Epithelial cell of prostate (primary cell): ENCODE measurements at regions not wholly inside any gene's neighbourhood (a gene's known extent, or its start where the extent isn't known, plus 50 kb on each side); places are given as distances from the start of the nearest gene placed in this dataset.
A peak's percentile ranks its signal among the peaks of the same experiment; 100 is the strongest.
"Not testable (repeated sequence)": the region's sequence is repeated elsewhere in the genome, so short reads cannot be mapped to it uniquely, and the experiment has no call there.

Experiments
- DNase-seq: peaks from one replicate; pipeline ENCODE4 v3.0.0-alpha.2; 2011; ENCODE audit warnings: low read depth, low spot score
- H3K27ac ChIP-seq: fragments of 450-650 bp; 2 replicates; pipeline ENCODE4 v1.5.1; 2017; ENCODE audit warnings: mild to moderate bottlenecking

DNA sequence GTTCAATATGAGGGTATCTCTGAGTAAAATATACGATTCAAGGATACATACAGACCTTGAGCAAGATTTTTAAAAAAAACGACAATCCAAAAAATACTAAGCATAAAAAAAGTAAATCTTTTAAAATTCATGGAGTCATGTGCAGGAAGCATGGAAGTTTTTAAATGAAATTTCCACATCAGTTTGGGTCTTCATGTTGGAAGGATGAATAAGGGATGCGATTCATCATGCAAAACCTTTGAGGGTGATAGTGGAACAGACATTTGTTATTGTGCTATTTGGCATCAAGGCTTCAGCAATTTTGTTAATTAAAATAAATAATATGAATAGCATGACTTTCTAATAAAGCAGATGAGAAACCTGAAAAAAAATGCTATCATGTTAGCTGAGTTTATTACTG lies 815.0 kb upstream of the PCDH10 start:
- H3K27ac ChIP-seq = no peak overlapping the region
- DNase-seq = no peak

DNA sequence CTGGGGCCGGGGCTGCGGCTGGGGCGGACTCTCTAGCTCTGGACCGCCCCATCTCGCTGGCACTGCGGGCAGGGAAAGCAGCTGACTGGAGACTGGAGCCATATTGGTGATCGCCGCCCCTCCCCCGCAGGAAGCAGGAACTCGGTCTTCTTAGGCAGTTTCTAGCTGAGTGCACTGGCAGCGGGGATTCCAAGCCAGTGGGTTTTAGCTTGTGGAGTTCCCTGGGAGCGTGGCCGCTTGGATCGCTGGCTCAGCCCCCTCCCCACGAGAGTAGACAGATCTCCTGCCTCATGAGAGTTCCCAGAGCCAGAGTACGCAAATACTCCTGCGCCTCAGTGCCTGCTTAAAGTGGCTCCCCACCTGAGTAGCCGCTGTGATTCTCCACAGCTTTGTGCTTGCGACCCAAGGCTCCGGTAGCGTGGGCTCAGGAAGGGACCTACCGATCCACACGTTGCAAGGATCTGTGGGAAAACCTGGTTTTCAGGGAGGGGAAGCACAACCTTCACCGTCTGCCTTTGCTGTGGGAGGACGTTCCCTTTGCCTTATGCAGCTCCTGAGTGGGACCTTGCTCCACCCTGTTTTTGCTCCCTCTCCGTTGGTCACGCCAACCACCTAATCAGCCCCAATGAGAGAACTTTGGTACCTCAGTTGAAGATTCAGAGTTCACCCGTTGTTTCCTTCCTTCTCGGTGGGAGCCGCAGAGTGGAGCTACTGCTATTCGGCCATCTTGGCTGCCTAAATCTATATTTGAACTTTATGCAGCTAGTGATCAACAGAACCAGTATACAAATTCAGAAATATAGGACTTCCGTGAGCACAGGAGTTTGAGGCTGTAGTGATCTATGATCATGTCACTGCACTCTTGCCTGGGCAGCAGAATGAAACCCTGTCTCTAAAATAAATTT lies 803.9 kb upstream of the PCDH10 start:
- H3K27ac ChIP-seq = no peak overlapping the region
- DNase-seq = no peak

DNA sequence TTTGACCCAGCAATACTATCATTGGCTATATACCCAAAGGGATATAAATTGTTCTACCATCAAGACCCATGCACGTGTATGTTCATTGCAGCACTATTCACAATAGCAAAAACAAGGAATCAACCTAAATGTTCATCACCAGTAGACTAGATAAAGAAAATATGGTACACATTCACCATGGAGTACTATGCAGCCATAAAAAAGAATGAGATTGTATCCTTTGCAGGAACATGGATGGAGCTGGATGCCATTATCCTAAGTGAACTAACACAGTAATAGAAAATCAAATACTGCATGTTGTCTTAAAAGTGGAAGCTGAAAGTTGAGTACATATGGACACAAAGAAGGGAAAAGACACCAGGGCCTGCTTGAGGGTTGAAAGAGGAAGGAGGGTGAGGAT lies 803.1 kb upstream of the PCDH10 start:
- no peak overlapping the region for H3K27ac ChIP-seq
- no peak for DNase-seq

DNA sequence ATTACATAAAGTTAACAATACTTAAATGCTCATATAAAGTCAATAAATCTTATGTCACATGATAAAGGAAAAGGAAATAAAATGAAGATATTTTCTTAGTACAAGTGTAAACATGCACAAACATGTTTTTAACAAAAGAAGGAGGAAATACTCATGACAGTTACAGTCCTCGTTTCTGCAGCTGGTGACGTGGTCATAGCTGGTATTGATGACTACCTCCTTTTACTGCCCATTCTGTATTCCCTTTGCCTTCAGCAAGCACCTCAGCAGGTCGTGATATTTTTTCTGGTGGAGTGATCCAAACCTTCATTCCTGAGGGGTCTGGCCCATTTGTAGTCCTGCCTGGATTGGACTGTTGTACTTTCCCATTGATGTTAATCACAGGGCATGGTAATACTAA lies 797.5 kb upstream of the PCDH10 start:
- peak; percentile 37 for DNase-seq
- H3K27ac ChIP-seq = peak overlapping the region; percentile 75

DNA sequence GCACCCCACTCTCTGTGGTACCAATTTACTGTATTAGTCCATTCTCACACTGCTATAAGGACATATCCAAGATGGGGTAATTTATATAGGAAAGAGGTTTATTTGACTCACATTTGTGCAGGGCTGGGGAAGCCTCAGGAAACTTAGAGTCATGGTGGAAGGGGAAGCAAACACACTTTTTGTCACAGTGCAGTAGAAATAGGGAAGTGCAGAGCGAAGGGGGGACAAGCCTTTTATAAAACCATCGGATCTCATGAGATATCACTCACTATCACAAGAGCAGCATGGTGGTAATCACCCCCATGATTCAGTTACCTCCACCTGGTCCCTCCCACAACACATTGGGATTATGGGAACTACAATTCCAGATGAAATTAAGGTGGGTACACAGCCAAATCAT lies 766.9 kb upstream of the PCDH10 start:
- no peak for DNase-seq
- H3K27ac ChIP-seq = no peak overlapping the region

DNA sequence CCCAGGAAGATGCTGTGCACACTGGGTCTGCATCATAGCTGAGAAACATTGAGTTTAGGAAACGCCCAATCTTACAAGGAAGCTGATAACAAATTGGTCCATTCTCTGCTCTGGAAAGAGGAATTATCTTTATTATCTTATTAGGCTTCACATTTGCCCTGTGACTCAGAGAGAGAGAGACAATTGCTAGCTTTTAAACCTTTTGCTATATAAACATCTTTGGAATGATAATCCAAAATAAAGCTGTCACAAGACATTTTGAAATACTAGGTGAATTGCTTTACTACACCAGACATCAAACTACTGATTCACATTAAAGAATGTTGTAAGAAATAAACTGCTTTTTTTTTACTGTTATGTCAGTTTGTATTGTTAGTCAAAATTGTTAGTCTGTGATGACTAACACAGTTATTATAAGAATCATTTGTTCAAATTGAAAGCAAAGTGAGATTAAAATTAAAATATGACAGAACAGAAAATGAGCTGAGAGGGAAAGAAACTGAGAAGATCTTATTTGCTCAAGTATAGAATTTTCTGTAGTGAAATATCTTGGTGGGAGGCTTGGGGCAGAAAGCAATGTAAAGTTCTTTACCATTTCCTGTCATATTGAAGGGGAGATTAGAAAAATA lies 765.4 kb upstream of the PCDH10 start:
- no peak overlapping the region for H3K27ac ChIP-seq
- no peak for DNase-seq

DNA sequence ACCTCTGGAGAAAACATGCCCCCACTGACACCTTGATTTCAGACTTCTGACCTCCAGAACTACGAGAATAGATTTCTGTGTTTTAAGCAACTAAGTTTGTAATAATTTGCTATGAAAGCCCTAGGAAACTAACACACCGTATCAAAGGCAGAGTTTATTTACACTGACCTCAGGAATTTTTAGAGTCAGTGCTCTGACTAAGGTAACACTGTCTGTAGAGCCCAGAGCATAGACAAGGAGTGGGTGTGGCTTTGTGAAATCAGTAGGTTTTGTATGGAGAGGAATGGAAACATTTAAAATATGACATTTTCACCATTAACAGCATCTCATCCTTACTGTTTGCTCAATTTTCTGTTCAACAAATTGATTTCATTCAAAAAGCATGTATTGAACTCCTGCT lies 764.4 kb upstream of the PCDH10 start:
- H3K27ac ChIP-seq = no peak overlapping the region
- no peak for DNase-seq

DNA sequence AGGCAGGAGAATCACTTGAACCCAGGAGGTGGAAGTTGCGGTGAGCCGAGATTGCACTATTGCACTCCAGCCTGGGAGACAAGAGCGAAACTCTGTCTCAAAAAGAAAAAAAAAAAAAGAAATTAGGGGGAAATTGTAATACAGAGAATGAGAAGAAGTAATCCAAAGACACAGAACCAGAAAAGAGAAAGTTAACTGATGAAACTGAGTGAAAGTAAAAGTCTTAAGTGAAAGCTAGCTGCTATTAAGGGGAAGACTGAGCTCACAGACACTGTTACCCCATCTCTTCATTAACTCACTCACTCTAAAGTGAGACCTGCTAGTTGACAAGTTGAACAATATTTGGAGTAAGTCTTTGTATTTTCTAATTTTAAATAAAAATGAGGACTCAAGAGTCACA lies 763.0 kb upstream of the PCDH10 start:
- no peak overlapping the region for H3K27ac ChIP-seq
- DNase-seq = no peak

DNA sequence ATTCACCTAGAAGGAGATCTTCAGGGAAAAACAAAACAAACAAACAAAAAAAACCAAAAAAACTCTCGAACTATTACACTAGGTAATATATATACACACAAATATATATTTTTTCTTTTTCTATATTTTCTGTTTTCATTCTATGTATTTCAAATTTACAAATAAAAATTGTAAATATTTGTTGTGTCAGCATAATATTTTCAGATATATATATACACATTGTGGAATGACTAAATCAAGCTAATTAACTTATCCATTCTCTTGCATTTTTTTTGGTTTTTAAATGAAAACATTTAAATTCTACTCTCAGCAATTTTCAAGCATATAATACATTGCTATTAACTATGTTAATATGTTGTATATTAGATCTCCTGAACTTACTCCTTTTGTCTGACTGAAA lies 762.0 kb upstream of the PCDH10 start:
- DNase-seq = no peak
- H3K27ac ChIP-seq = no peak overlapping the region

DNA sequence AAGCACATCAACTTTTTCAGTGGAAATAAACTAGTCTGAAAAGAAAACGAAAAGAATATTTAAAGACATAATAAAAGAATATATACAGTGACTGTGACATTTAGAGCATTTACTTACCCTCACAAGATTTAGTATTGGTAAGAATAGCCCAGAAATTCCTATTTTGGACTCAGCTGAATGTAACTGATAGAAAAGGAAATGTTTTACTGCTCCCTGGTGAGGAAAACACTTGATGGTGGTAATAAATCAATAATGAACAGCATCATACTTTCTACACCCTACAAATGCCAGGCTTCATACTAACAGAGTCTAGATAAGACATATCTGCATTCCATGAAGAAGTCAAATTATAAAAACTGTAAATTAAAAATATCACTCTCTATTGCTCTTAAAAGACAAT lies 753.5 kb upstream of the PCDH10 start:
- DNase-seq = no peak
- H3K27ac ChIP-seq = no peak overlapping the region

DNA sequence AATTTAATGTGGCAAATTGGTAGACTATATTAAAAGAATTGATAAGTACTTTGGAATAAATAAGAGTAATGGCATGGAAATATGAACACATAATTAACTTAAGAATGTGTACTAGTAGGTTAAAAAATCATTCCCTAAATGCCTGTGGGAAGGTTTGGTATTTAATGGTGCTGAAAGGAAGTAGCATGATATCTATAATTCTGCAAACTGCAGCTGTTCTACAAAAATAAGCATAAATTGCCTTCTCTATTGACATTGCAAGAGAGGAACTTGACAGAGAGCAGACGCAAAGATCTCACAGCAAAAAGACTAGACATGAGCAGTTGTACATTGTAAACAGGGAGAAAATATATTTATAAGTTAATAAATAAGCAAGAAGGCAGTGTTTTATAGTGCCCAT lies 752.5 kb upstream of the PCDH10 start:
- no peak for DNase-seq

DNA sequence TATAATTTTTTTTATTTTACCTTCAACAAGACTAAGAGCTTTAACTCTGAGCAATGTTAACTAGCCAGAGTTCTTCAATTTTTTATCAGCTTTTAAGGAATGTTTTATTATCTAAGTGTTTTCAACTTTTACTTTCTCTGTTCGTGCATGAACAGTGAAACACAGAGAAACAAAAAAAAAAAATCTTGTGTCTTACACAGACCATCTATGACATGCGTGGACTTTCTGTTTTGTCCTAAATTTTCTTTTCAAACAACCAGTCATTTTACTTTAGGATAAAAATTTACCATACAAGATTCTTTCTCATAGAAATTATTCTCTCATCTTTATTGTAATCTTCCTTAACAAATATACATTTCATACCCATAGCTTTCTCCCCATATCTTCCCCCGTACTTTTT lies 731.9 kb upstream of the PCDH10 start:
- no peak for DNase-seq
- no peak overlapping the region for H3K27ac ChIP-seq

More for the DNA sequence above, 752.5 kb upstream of the PCDH10 start:
- no peak overlapping the region for H3K27ac ChIP-seq

DNA sequence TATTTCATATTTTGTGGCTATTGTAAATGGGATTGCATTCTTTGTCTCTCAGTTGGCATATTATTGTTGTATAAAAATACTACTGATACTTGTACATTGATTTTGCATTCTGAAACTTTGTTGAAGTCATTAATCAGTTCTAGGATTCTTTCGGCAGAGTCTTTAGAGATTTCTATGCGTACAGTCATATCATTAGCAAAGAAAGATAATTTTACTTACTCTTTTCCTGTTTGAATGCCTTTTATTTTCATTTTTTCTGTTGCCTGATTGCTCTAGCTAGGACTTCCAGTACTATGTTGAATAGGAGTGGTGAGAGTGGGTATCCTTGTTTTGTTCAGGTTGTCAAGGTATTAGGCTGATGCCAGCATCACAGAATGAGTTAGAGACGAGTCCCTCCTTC lies 722.0 kb upstream of the PCDH10 start:
- H3K27ac ChIP-seq = no peak overlapping the region
- DNase-seq = no peak

DNA sequence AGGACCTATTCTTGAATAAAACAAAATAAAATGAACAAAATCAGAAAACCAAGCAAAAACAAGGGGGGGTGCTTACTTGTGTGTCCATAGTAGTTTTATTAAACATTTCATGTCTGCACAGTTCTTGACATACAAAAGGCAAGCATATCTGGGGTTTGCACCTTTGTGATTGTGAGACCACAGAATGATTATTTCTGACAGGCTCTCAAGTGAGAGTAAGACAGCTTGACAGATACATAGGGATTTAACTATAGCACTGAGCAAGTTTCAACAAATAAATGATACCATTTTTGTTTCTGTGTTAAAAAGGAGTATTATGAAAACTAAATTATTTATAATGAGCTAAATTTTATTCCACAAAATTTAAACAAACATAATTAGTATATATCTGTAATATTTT lies 712.0 kb upstream of the PCDH10 start:
- DNase-seq = no peak
- no peak overlapping the region for H3K27ac ChIP-seq

DNA sequence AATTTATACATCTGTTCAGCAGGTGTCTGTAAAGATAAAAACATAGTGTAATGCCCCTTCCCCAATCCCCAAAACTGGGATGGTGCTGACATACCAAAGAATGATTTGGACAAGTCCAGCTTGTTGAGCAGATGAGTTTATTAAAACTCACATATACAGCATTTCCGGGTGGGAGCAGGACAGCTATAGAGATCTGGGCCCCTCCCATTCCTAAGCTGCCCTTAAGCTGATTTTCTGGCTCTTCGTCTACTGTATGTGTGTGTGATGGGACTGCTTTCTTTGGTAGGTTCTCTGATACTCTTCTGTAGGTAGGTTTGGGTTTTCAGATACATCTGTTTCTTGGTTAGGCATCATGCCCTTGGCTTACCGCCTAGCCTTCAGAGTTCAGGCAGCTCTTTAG lies 703.7 kb upstream of the PCDH10 start:
- no peak overlapping the region for H3K27ac ChIP-seq
- no peak for DNase-seq

DNA sequence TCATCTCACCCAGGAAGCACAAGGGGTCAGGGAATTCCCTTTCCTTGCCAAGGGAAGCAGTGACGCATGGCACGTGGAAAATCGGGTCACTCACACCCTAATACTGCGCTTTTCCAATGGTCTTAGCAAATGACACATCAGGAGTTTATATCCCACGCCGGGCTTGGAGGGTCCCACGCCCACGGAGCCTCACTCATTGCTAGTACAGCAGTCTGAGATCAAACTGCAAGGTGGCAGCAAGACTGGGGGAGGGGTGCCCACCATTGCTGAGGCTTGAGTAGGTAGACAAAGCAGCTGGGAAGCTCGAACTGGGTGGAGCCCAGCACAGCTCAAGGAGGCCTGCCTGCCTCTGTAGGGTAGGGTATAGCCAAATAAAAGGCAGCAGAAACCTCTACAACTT lies 691.1 kb upstream of the PCDH10 start:
- not testable (repeated sequence) for H3K27ac ChIP-seq, DNase-seq

DNA sequence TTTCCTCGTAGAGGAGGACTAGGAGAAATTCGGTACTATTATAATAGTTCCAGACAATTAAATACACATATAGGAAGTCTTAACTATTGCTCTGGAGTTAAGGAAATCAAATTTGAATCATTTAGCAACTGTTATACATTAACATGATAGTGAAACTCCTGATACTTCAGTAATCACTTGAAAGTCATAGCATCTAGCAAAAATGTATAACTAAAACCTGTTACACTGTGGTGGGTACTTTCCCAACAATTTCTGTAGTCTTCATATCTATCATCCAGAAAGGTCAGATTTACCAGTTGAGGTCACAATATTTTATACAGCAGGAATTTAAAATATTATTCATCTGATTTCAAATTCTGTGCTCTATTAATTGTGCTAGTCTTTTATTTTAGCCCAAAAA lies 669.6 kb upstream of the PCDH10 start:
- no peak overlapping the region for H3K27ac ChIP-seq
- DNase-seq = no peak

DNA sequence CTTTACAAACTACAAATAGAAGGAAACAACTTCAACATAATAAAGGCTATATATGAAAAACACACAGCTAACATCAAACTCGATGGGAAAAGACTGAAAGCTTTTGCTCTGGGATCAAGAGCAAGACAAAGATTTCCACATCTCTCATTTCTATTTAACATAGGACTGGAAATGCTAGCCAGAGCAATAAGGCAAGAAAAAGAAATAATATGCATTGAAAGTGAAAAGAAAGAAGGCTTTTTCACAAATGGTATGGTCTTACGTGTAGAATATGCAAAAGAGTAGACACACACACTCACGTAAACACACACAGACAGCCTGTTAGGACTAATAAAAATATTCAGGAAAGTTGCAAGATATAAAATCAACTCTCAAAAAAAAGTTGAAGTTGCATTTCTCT lies 660.5 kb upstream of the PCDH10 start:
- H3K27ac ChIP-seq = no peak overlapping the region
- no peak for DNase-seq

DNA sequence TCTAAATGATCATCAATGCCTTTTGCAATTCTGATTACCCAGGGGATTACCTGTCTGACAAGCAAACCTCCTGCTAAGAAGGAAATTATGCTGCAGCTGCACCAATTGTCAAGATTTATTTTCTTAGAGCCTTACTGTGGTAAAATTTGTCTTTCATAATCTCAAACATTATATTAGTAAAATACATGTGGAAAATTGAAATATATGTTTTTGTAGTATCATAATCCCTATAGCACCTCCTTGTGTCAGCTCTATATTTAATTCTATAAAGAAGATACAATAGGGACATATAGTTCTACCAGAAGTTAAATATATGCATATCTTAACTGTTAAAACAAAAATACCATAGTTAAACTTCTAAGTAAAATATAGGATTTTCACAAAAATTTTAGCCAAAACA lies 655.6 kb upstream of the PCDH10 start:
- DNase-seq = no peak
- H3K27ac ChIP-seq = no peak overlapping the region

DNA sequence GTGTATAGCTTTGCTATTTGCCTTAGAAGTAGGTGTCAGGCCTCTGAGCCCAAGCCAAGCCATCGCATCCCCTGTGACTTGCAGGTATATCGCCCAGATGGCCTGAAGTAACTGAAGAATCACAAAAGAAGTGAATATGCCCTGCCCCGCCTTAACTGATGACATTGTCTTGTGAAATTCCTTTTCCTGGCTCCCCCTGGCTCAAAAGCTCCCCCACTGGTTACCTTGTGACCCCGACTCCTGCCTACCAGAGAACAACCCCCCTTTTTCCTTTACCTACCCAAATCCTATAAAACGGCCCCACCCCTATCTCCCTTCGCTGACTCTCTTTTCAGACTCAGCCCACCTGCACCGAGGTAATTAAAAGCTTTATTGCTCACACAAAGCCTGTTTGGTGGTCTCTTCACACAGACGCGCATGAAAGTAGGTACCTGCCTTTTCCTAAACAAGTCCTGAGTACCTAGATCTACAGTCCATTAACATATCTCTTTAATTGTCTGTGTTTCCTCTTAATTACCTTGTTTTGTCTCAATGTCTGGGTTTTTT lies 653.8 kb upstream of the PCDH10 start:
- not testable (repeated sequence) for DNase-seq

DNA sequence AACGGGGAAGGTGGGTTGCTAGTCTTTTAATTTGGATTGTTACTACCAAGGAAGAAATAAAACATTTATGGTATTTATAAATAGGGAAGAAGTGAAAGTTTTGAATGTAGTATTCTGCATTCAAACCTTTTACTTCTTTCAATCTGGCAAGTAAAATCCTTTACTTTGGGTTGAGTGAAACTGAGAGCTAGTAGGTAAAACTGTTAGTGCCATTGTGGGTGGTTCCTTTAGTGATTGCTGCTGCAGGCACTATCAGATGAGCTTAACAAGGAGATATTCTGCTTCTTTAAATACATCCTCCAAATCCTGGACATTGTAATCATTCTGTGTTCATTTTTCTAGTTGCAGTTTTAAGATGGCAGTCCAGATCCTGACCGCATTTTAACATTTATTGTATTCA lies 650.9 kb upstream of the PCDH10 start:
- no peak overlapping the region for H3K27ac ChIP-seq
- no peak for DNase-seq

More for the DNA sequence above, 653.8 kb upstream of the PCDH10 start:
- not testable (repeated sequence) for H3K27ac ChIP-seq
